ENCODE measurements at regions not wholly inside any gene's neighbourhood (a gene's known extent, or its start where the extent isn't known, plus 50 kb on each side); places are given as distances from the start of the nearest gene placed in this dataset.

GRCh38 chr13:50453188-50453587 lies 390.3 kb downstream of the DLEU7 start:
- Histone ChIP-seq H3K4me3 (no peak overlapping the region), H3K36me3 (no peaks in the 10 kb centered on the region), H3K4me1 (no peaks in the 10 kb centered on the region), H3K27me3 (no peaks in the 10 kb centered on the region), H3K27ac (no peak overlapping the region), H3K9me3 (no peaks in the 10 kb centered on the region)
- in situ Hi-C loops (cut with MboI; ENCODE audit: low pct_ligation_motif_present in 1 of 4, low pct_unique_long_range_greater_than_20kb in 1 of 4, low sequenced_read_pairs in 3 of 4) (no loop called here), intact Hi-C loops (cut with DNase I; ENCODE audit: low total_unique reads) (no loop called here)
- no peak for TF ChIP-seq CTCF (IDR thresholded peaks at IDR 0.05)
- no peak for TF ChIP-seq POLR2AphosphoS5 (IDR thresholded peaks at IDR 0.05)
- no peak for TF ChIP-seq EP300 (IDR thresholded peaks at IDR 0.05; ENCODE audit: low read depth)
- no peak for TF ChIP-seq POLR2A (IDR thresholded peaks at IDR 0.05)
- whole genome bisulfite sequencing, 2 donors (ENCODE audit: low coverage in 1 of 2) = 56 to 73% methylated on average over 3 of the region's 3 CpGs
- no peak for DNase-seq

GRCh38 chr13:50456111-50456510 lies 387.4 kb downstream of the DLEU7 start:
- intact Hi-C loops (cut with DNase I; ENCODE audit: low total_unique reads) (no loop called here), in situ Hi-C loops (cut with MboI; ENCODE audit: low pct_ligation_motif_present in 1 of 4, low pct_unique_long_range_greater_than_20kb in 1 of 4, low sequenced_read_pairs in 3 of 4) (no loop called here)
- Histone ChIP-seq H3K27me3 (no peaks in the 10 kb centered on the region), H3K27ac (no peak overlapping the region), H3K4me1 (no peaks in the 10 kb centered on the region), H3K4me3 (no peak overlapping the region), H3K36me3 (no peaks in the 10 kb centered on the region), H3K9me3 (no peaks in the 10 kb centered on the region)
- DNase-seq = no peak
- 79% methylated on average over 3 of the region's 3 CpGs for WGBS, 2 donors (ENCODE audit: low coverage in 1 of 2)
- TF ChIP-seq POLR2A (IDR thresholded peaks at IDR 0.05) (no peak), CTCF (IDR thresholded peaks at IDR 0.05) (no peak), EP300 (IDR thresholded peaks at IDR 0.05; ENCODE audit: low read depth) (no peak), POLR2AphosphoS5 (IDR thresholded peaks at IDR 0.05) (no peak)

GRCh38 chr13:50457415-50458393 lies 385.8 kb downstream of the DLEU7 start:
- in situ Hi-C loops (cut with MboI; ENCODE audit: low pct_ligation_motif_present in 1 of 4, low pct_unique_long_range_greater_than_20kb in 1 of 4, low sequenced_read_pairs in 3 of 4) = no loop called here
- Histone ChIP-seq H3K9me3 (no peaks in the 10 kb centered on the region), H3K4me3 (no peak overlapping the region), H3K27me3 (no peaks in the 10 kb centered on the region), H3K36me3 (no peaks in the 10 kb centered on the region), H3K27ac (no peak overlapping the region), H3K4me1 (no peaks in the 10 kb centered on the region)
- intact Hi-C loops (cut with DNase I; ENCODE audit: low total_unique reads) = no loop called here
- no peak for TF ChIP-seq POLR2AphosphoS5 (IDR thresholded peaks at IDR 0.05)
- TF ChIP-seq EP300 (IDR thresholded peaks at IDR 0.05; ENCODE audit: low read depth) = no peak
- TF ChIP-seq CTCF (IDR thresholded peaks at IDR 0.05) = no peak
- TF ChIP-seq POLR2A (IDR thresholded peaks at IDR 0.05) = no peak
- WGBS, 2 donors (ENCODE audit: low coverage in 1 of 2) = 89 to 97% methylated on average over 5 of the region's 5 CpGs
- no peak for DNase-seq

- H3K4me3 ChIP-seq = no peak overlapping the region
- in situ Hi-C loops (cut with MboI; ENCODE audit: low pct_ligation_motif_present in 1 of 4, low pct_unique_long_range_greater_than_20kb in 1 of 4, low sequenced_read_pairs in 3 of 4) = no loop called here
- H3K36me3 ChIP-seq = no peaks in the 10 kb centered on the region
- H3K27me3 ChIP-seq = no peaks in the 10 kb centered on the region
- 80 to 91% methylated on average over 1 to 2 of the region's 2 CpGs for WGBS, 2 donors (ENCODE audit: low coverage in 1 of 2)
- no peaks in the 10 kb centered on the region for H3K4me1 ChIP-seq
- no peaks in the 10 kb centered on the region for H3K9me3 ChIP-seq
- no peak for TF ChIP-seq POLR2AphosphoS5 (IDR thresholded peaks at IDR 0.05)
- no peak for TF ChIP-seq CTCF (IDR thresholded peaks at IDR 0.05)
- TF ChIP-seq POLR2A (IDR thresholded peaks at IDR 0.05) = no peak
- no peak for TF ChIP-seq EP300 (IDR thresholded peaks at IDR 0.05; ENCODE audit: low read depth)
- intact Hi-C loops (cut with DNase I; ENCODE audit: low total_unique reads) = no loop called here
- DNase-seq = no peak
- no peak overlapping the region for H3K27ac ChIP-seq
Measured at GRCh38 chr13:50459046-50459445, 384.4 kb downstream of the DLEU7 start.

Data from transverse colon (tissue), 4 donors.